ENCODE measurements at regions not wholly inside any gene's neighbourhood (a gene's known extent, or its start where the extent isn't known, plus 50 kb on each side); places are given as distances from the start of the nearest gene placed in this dataset.
"Not testable (repeated sequence)": the region's sequence is repeated elsewhere in the genome, so short reads cannot be mapped to it uniquely, and the experiment has no call there.

GRCh38 chr10:124174673-124175645 lies 81.6 kb upstream of the CHST15 start:
- DNase-seq, result no peak

DNA sequence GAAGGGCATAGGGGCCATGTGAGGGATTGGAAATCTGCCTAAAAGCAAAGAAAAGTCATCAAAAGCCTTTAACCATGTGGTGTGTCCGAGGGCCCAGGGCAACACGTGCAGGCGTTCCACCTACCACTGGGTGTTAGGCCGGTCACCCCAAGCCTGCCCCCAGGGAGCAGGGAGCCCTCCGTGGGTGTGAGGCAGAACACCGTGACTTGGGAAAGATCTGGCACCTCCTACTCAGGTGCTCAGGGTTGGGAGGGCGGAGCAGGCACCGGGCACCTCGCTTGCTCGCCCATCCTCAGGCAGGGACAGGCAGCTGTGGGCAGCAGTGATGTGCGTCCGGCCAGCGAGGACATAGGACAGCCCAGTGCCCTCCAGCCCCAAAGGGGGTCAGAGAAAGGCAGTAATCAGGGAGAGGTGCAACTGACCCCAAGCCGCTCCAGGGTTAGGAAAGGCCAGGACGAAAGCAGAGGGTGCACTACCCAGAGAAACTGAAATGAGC lies 80.7 kb upstream of the CHST15 start:
- DNase-seq, result no peak

- DNase-seq, result no peak
Observed at GRCh38 chr10:124173298-124173900, 80.0 kb upstream of the CHST15 start.

GRCh38 chr10:124172181-124172916 lies 79.0 kb upstream of the CHST15 start:
- no peak for DNase-seq

DNA sequence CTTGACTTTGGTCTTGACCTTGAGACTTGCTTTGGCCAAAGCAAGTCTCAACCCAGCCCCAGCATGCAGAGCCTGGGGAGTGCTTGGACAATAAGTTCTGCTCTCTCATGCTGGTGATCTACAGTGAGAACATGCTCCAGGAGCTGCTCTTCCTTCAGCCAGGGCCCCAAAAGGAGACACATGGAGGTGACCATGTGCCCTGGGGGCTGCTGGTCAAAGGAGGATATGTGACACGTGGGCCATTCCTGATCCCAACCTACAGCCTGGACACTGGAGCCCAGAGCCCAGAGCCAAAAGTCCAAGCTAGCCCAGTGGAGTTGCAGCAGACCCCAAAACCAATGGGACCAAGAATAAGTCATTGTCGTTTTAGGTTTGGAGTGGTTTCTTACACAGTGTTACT lies 78.2 kb upstream of the CHST15 start:
- no peak for DNase-seq

DNA sequence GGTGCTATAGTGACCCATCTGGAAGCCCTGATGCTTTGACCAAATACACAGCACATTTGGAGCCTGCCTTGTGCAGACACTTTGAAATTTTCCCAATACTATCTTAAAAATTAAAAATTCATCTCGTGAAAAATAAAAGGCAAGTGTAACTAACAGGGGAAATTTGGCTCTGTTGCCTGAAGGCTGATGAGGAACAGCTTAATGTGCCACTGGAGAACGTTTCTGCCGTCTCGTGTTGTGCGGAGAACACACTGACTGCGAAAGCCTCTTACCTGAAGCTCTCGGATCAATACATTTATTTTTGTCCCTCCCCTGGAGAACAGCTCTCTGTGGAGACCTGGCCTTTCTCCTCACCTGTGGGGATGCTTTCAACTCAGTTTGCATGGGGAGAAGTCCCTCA lies 77.2 kb upstream of the CHST15 start:
- no peak for DNase-seq

GRCh38 chr10:124168991-124169802 lies 75.8 kb upstream of the CHST15 start:
- DNase-seq, result no peak

- no peak for DNase-seq
Observed at GRCh38 chr10:124168581-124168980, 75.2 kb upstream of the CHST15 start.

- DNase-seq, result not testable (repeated sequence)
Observed at GRCh38 chr10:124167925-124168324, 74.5 kb upstream of the CHST15 start.

- DNase-seq, result no peak
Observed at GRCh38 chr10:124166431-124167125, 73.2 kb upstream of the CHST15 start.

- DNase-seq, result no peak
Observed at GRCh38 chr10:124165827-124166226, 72.4 kb upstream of the CHST15 start.

- no peak for DNase-seq
Observed at GRCh38 chr10:124165311-124165710, 71.9 kb upstream of the CHST15 start.

DNA sequence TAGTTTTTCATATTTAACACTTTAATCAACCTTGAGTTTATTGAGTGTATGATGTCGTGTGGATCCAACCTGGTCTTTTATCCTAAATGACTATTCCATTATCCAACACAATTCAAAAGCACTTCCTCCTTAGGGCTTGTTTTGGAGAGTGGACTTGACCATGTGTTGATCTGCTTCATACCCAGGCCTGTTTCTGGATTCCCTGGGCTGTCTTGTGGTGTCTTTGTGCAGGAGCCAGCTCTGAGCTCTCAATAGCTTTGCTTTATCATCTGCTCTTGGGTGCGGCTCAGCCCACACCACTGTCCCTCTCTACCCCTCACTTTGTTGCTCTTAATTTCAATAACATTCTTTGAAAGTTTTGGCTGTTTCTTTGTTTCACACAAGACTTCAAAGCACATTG lies 70.9 kb upstream of the CHST15 start:
- DNase-seq, result no peak

DNA sequence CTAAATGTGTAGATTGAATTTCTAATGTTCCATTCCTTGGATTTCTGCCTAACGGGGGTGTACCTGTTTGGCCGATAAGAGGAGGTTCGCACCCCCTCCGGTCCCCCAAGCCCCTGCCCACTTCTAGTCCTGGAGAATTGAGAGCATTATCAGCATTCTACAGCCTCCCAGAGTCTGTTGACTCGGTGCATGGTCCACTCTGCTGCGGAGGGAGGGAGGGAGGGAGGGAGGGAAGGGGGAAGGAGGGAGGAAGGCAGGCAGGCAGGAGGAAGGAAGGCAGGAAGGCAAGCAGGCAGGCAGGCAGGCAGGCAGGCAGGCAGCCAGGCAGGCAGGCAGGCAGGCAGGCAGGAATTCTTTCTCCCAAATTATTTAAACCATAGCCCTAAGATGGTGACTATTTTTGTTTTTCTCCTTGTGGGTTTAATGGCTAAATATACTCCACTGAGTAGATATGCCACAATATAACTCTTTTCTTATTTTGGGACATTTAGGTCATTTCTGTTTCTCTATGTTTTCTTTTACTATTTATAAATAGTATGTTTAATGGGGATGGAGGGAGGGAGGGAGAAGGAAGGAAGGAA lies 69.5 kb upstream of the CHST15 start:
- DNase-seq, result no peak

- no peak for DNase-seq
Observed at GRCh38 chr10:124162136-124162535, 68.7 kb upstream of the CHST15 start.

DNA sequence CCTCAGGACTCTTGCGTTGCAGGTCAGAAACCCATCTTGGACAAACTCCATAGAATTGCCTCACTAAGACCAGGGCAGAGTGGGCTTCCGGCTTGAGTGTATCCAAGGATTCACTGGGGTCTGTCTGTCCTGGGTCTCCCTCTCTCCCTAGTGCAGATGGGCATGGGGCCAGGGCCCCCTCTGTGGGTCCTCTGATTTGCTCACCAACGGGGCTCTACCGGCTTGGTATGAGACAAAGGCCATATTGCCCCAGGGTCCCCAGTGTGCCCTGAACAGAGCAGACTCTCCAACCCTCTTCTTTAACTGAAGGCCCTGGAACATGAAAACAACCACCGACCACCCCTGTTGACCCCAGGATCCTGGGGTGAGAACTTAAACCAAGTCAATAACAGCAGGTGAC lies 68.2 kb upstream of the CHST15 start:
- DNase-seq, result no peak

DNA sequence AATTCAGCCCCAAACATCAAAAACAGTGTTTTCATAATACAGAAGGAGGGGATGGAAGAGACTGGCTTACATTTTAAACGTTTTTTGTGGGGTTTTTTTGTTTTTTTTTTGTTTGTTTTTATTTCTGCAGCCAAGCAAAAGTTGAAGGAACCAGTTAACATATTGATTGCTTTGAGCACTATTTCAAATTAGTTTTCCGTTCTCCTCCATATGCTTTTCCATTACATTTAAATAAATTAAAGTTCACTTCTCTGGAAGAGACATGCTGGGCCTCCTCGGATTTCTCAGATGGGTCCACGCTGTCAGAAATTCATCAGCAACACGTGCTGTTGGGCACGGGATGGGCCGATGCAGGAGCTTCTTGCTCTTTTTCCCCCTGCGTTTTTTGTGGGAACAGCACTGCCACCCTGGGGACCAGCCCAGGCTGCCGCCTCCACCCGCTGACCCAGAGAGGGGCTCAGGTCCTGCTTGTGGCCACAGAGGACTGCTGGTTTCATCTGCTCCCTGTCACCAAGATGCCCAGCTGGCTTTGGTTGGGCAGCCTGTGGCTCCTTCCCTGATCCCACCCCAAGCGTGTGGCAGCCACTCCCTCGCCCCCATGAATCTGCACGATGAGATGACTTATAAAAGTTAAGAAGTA lies 67.7 kb upstream of the CHST15 start:
- no peak for DNase-seq

DNA sequence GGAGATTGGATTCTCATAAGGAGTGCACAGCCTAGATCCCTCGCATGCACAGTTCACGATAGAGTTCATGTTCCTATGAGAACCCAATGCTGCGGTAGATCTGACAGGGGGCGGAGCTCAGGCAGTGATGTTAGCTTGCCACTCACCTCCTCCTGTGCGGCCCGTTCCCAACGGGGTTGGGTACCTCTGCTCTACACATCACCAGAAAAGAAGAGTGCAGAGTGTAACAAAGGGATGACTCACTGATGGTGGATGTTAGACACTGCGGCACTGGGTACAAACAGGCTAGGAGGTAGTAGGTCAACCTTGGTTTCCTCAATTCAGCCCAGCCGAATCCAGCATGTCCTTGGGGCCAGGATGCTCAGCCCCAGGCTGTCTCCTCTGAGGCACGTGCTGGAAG lies 66.8 kb upstream of the CHST15 start:
- no peak for DNase-seq

DNA sequence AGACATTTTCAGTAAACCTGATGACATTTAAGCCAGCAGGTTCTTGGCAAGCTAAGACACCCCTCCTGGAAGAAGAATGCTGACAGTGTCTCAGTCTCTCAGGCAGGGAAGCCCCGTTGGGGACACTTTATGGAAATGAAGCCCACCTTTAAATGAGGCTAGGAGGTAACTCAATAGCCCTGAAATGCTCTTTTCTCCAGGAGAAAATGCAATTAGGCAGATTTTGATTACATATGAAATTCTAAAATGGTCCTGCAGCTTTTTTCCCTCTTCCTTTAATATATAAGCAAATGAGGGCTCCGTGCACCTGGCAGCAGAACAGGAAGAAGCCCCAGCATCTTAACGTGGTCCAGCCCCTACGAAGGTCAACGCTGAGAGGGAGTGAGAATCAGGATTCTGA lies 65.8 kb upstream of the CHST15 start:
- no peak for DNase-seq

DNA sequence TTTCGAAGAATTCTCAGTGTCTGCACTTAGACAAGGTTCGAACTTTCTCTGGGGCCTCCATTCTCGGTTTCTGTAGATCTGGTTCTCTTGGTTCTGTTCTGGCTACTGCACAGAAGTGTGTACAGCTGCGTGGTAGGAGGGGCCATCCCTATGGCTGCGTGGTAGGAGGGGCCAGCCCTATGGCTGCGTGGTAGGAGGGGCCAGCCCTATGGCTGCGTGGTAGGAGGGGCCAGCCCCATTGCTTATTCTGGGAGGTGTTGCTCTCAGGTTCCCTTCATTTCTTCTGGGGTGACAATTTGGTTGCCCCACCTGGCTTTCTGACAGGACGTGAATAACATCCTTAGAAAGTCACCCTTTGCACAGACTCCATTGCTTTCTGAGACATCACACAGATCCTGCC lies 65.2 kb upstream of the CHST15 start:
- no peak for DNase-seq

DNA sequence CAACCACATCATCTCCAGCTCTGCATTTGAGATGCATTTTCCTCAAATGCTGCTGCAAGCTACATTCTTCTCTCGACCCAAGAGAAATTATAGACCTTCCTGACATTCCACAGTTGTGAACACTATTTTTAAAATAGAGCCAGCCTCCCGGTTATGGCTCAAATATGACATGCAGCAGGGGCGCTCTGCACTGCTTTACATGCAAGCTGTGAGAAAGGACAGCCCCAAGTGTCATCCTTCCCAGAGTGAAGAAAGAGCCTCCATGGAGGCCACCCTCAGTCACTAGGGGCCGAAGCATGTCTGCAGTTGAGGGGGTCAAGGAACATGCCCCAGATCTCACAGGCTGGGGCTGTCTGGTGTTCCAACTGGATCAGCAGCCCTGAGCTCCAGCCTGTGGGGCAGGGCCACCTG lies 63.9 kb upstream of the CHST15 start:
- DNase-seq, result no peak
